IPS-20b (cell line): ENCODE measurements at regions not wholly inside any gene's neighbourhood (a gene's known extent, or its start where the extent isn't known, plus 50 kb on each side); places are given as distances from the start of the nearest gene placed in this dataset.

Experiments
- H3K27ac ChIP-seq: one replicate; pipeline ENCODE4 v1.5.1; 2013; ENCODE audit warnings: low read length
- H3K27me3 ChIP-seq: 2 replicates; pipeline ENCODE4 v1.6.1; 2013; ENCODE audit warnings: mild to moderate bottlenecking, low read length, inconsistent platforms; ENCODE audit not compliant: insufficient read depth
- H3K36me3 ChIP-seq: 2 replicates; pipeline ENCODE4 v1.6.1; 2013; ENCODE audit warnings: low read depth, mild to moderate bottlenecking, inconsistent platforms, low read length, moderate library complexity; ENCODE audit not compliant: insufficient read depth
- H3K4me1 ChIP-seq: 2 replicates; pipeline ENCODE4 v1.6.1; 2013; ENCODE audit warnings: mild to moderate bottlenecking, control low read depth, inconsistent platforms, low read length, moderate library complexity; ENCODE audit not compliant: insufficient read depth
- H3K4me3 ChIP-seq: 2 replicates; pipeline ENCODE4 v1.5.1; 2013; ENCODE audit warnings: mild to moderate bottlenecking, low read length, inconsistent platforms
- H3K9ac ChIP-seq: 2 replicates; pipeline ENCODE4 v1.6.1; 2013; ENCODE audit warnings: low read depth, mild to moderate bottlenecking, inconsistent platforms, low read length, moderate library complexity
- H3K9me3 ChIP-seq: 2 replicates; pipeline ENCODE4 v1.6.1; 2013; ENCODE audit warnings: mild to moderate bottlenecking, low read depth, low read length, inconsistent platforms; ENCODE audit not compliant: insufficient read depth

- no peaks in the 10 kb centered on the region for H3K36me3 ChIP-seq
- no peaks in the 10 kb centered on the region for H3K4me1 ChIP-seq
- H3K27ac ChIP-seq = no peak overlapping the region
- no peaks in the 10 kb centered on the region for H3K9me3 ChIP-seq
- H3K4me3 ChIP-seq = no peak overlapping the region
- H3K9ac ChIP-seq = no peak overlapping the region
- H3K27me3 ChIP-seq = no peaks in the 10 kb centered on the region
Measured at GRCh38 chr7:110007320-110008063, 1083.4 kb upstream of the LRRN3 start.

- no peak overlapping the region for H3K9ac ChIP-seq
- H3K27me3 ChIP-seq = no peaks in the 10 kb centered on the region
- no peaks in the 10 kb centered on the region for H3K36me3 ChIP-seq
- H3K4me1 ChIP-seq = no peaks in the 10 kb centered on the region
- H3K4me3 ChIP-seq = no peak overlapping the region
- H3K9me3 ChIP-seq = no peaks in the 10 kb centered on the region
- H3K27ac ChIP-seq = no peak overlapping the region
Measured at GRCh38 chr7:110010359-110010758, 1080.6 kb upstream of the LRRN3 start.

- H3K27ac ChIP-seq = no peak overlapping the region
- H3K27me3 ChIP-seq = no peaks in the 10 kb centered on the region
- no peaks in the 10 kb centered on the region for H3K36me3 ChIP-seq
- H3K9me3 ChIP-seq = no peaks in the 10 kb centered on the region
- H3K4me1 ChIP-seq = no peaks in the 10 kb centered on the region
- H3K4me3 ChIP-seq = no peak overlapping the region
- no peak overlapping the region for H3K9ac ChIP-seq
Measured at GRCh38 chr7:110017405-110017804, 1073.5 kb upstream of the LRRN3 start.

- no peaks in the 10 kb centered on the region for H3K36me3 ChIP-seq
- H3K9ac ChIP-seq = no peak overlapping the region
- H3K27ac ChIP-seq = no peak overlapping the region
- no peaks in the 10 kb centered on the region for H3K4me1 ChIP-seq
- H3K4me3 ChIP-seq = no peak overlapping the region
- no peaks in the 10 kb centered on the region for H3K9me3 ChIP-seq
- no peaks in the 10 kb centered on the region for H3K27me3 ChIP-seq
Measured at GRCh38 chr7:110027385-110027784, 1063.5 kb upstream of the LRRN3 start.

- Histone ChIP-seq H3K27me3 (no peaks in the 10 kb centered on the region), H3K27ac (no peak overlapping the region), H3K36me3 (no peaks in the 10 kb centered on the region), H3K4me1 (no peaks in the 10 kb centered on the region), H3K4me3 (no peak overlapping the region), H3K9ac (no peak overlapping the region), H3K9me3 (no peaks in the 10 kb centered on the region)
Measured at GRCh38 chr7:110043519-110043918, 1047.4 kb upstream of the LRRN3 start.

GRCh38 chr7:110050785-110051184 is 1040.1 kb upstream of the LRRN3 start:
- Histone ChIP-seq H3K9ac (no peak overlapping the region), H3K9me3 (no peaks in the 10 kb centered on the region), H3K4me1 (0 out of 2 replicates have a peak, but pooled peaks cover 2% of the 10 kb centered on the region), H3K27me3 (no peaks in the 10 kb centered on the region), H3K36me3 (no peaks in the 10 kb centered on the region), H3K27ac (no peak overlapping the region), H3K4me3 (no peak overlapping the region)

- no peak overlapping the region for H3K9ac ChIP-seq
- 0 out of 2 replicates have a peak, but pooled peaks cover 2% of the 10 kb centered on the region for H3K4me1 ChIP-seq
- no peak overlapping the region for H3K27ac ChIP-seq
- no peaks in the 10 kb centered on the region for H3K9me3 ChIP-seq
- H3K36me3 ChIP-seq = no peaks in the 10 kb centered on the region
- no peaks in the 10 kb centered on the region for H3K27me3 ChIP-seq
- no peak overlapping the region for H3K4me3 ChIP-seq
Measured at GRCh38 chr7:110051372-110051771, 1039.6 kb upstream of the LRRN3 start.

- Histone ChIP-seq H3K27me3 (no peaks in the 10 kb centered on the region), H3K27ac (no peak overlapping the region), H3K9ac (no peak overlapping the region)
Measured at GRCh38 chr7:110056331-110056730, 1034.6 kb upstream of the LRRN3 start.

GRCh38 chr7:110058401-110058800 is 1032.5 kb upstream of the LRRN3 start:
- no peaks in the 10 kb centered on the region for H3K36me3 ChIP-seq
- no peak overlapping the region for H3K9ac ChIP-seq
- no peak overlapping the region for H3K4me3 ChIP-seq
- no peaks in the 10 kb centered on the region for H3K27me3 ChIP-seq
- no peaks in the 10 kb centered on the region for H3K4me1 ChIP-seq
- no peak overlapping the region for H3K27ac ChIP-seq
- H3K9me3 ChIP-seq = no peaks in the 10 kb centered on the region

More at GRCh38 chr7:110056331-110056730, 1034.6 kb upstream of the LRRN3 start:
- Histone ChIP-seq H3K36me3 (no peaks in the 10 kb centered on the region), H3K4me3 (no peak overlapping the region), H3K4me1 (no peaks in the 10 kb centered on the region), H3K9me3 (no peaks in the 10 kb centered on the region)

- no peaks in the 10 kb centered on the region for H3K27me3 ChIP-seq
- H3K27ac ChIP-seq = no peak overlapping the region
- H3K9me3 ChIP-seq = no peaks in the 10 kb centered on the region
- H3K36me3 ChIP-seq = no peaks in the 10 kb centered on the region
- H3K4me3 ChIP-seq = no peak overlapping the region
- no peak overlapping the region for H3K9ac ChIP-seq
- no peaks in the 10 kb centered on the region for H3K4me1 ChIP-seq
Measured at GRCh38 chr7:110061387-110061786, 1029.5 kb upstream of the LRRN3 start.

GRCh38 chr7:110065121-110065520 is 1025.8 kb upstream of the LRRN3 start:
- no peaks in the 10 kb centered on the region for H3K4me1 ChIP-seq
- no peaks in the 10 kb centered on the region for H3K36me3 ChIP-seq
- H3K27me3 ChIP-seq = no peaks in the 10 kb centered on the region
- no peaks in the 10 kb centered on the region for H3K9me3 ChIP-seq
- H3K27ac ChIP-seq = no peak overlapping the region
- no peak overlapping the region for H3K4me3 ChIP-seq
- no peak overlapping the region for H3K9ac ChIP-seq

- Histone ChIP-seq H3K4me1 (no peaks in the 10 kb centered on the region), H3K27ac (no peak overlapping the region), H3K36me3 (no peaks in the 10 kb centered on the region), H3K9ac (no peak overlapping the region), H3K9me3 (no peaks in the 10 kb centered on the region), H3K27me3 (no peaks in the 10 kb centered on the region), H3K4me3 (no peak overlapping the region)
Measured at GRCh38 chr7:110066843-110067242, 1024.1 kb upstream of the LRRN3 start.
